Endothelial cell of umbilical vein (primary cell): ENCODE measurements at regions not wholly inside any gene's neighbourhood (a gene's known extent, or its start where the extent isn't known, plus 50 kb on each side); places are given as distances from the start of the nearest gene placed in this dataset.

Source experiments
- BruUV-seq: library from RNA; stranded (reverse); fragments of 400-500 nt; replicated peaks from 2 replicates; lab custom pipeline; 2021; lab: Mats Ljungman, UMichigan
- CTCF ChIA-PET: fragments of 300-600, 350-600 bp; sonication (Branson Sonifier 250); formaldehyde crosslinking; loops from one replicate; lab custom pipeline; 2021; ENCODE audit warnings: antibody characterized with exemption, inconsistent platforms; lab: Charles Lee
- POLR2A ChIA-PET: fragments of 300-600, 350-600 bp; sonication (Branson Sonifier 250); formaldehyde crosslinking; loops from one replicate; lab custom pipeline; 2021; ENCODE audit warnings: antibody characterized with exemption, inconsistent platforms; lab: Charles Lee
- DNase-seq: peaks from one replicate; pipeline ENCODE4 v3.0.0-alpha.2; 2011; ENCODE audit warnings: low read depth, low spot score
- FAIRE-seq: peaks from 2 replicates; lab custom pipeline; 2011; peaks lifted over from hg19 to GRCh38; lab: Jason Lieb, UNC
- H2AFZ ChIP-seq: 2 replicates; pipeline ENCODE4 v1.6.0; 2012; ENCODE audit warnings: low read depth, low read length, control low read depth, inconsistent platforms
- H3K27ac ChIP-seq: 2 replicates; pipeline ENCODE4 v1.5.1; 2011; ENCODE audit warnings: low read depth, mild to moderate bottlenecking, control low read depth, low read length, moderate library complexity; ENCODE audit not compliant: insufficient read depth
- H3K27me3 ChIP-seq, 2 experiments: 2 replicates each; pipeline versions ENCODE4 v1.6.0 to v1.6.1; 2011; ENCODE audit warnings: low read length in 2 of 2, mixed read lengths in 1 of 2; ENCODE audit not compliant: control insufficient read depth in 2 of 2, insufficient read depth in 2 of 2
- H3K36me3 ChIP-seq, 2 experiments: 2 replicates in 1 of 2; 3 replicates in 1 of 2; pipeline ENCODE4 v1.5.1; 2011; ENCODE audit warnings: low read length in 2 of 2, mild to moderate bottlenecking in 1 of 2, moderate library complexity in 1 of 2; ENCODE audit not compliant: control insufficient read depth in 2 of 2, insufficient read depth in 2 of 2; ENCODE audit errors: extremely low read depth in 1 of 2
- H3K4me1 ChIP-seq: 3 replicates; pipeline ENCODE4 v1.5.1; 2011; ENCODE audit warnings: mild to moderate bottlenecking, low read length; ENCODE audit not compliant: control insufficient read depth, insufficient read depth; ENCODE audit errors: extremely low read depth
- H3K4me2 ChIP-seq: 2 replicates; pipeline ENCODE4 v1.6.1; 2011; ENCODE audit warnings: low read length, control low read depth, mixed read lengths; ENCODE audit not compliant: insufficient read depth
- H3K4me3 ChIP-seq, 3 experiments: fragments of 200-600 bp in 1 of 3; sonication (generic), shearing (Covaris generic) in 1 of 3; replicated peaks in 1 of 3; 2 replicates each; pipeline ENCODE4 v1.5.1; 2011 to 2016; ENCODE audit warnings: control low read depth in 3 of 3, low read length in 3 of 3, mild to moderate bottlenecking in 2 of 3, inconsistent platforms in 1 of 3, low read depth in 1 of 3, moderate library complexity in 1 of 3; ENCODE audit not compliant: insufficient read depth in 1 of 3
- H3K79me2 ChIP-seq: 2 replicates; pipeline ENCODE4 v1.6.0; 2012; ENCODE audit warnings: low read length, inconsistent platforms; ENCODE audit not compliant: control insufficient read depth, insufficient read depth
- H3K9ac ChIP-seq: replicated peaks from 2 replicates; pipeline ENCODE3; 2011; ENCODE audit warnings: low read length, control low read depth; ENCODE audit not compliant: insufficient read depth; ENCODE audit errors: extremely low read depth
- H3K9me1 ChIP-seq: replicated peaks from 3 replicates; pipeline ENCODE4 v1.6.0; 2011; ENCODE audit warnings: mild to moderate bottlenecking, low read length; ENCODE audit not compliant: control insufficient read depth, insufficient read depth; ENCODE audit errors: extremely low read depth
- H3K9me3 ChIP-seq: replicated peaks from 2 replicates; pipeline ENCODE4 v1.5.1; 2012; ENCODE audit warnings: low read length, inconsistent platforms; ENCODE audit not compliant: control insufficient read depth, insufficient read depth
- H4K20me1 ChIP-seq: replicated peaks from 2 replicates; pipeline ENCODE3; 2011; ENCODE audit warnings: mild to moderate bottlenecking, low read length; ENCODE audit not compliant: control insufficient read depth, insufficient read depth; ENCODE audit errors: extremely low read depth
- CTCF ChIP-seq, 2 donors: IDR thresholded peaks; 1 replicate in 1 of 2; 2 replicates in 1 of 2; pipeline ENCODE4 v1.5.1; 2011; ENCODE audit warnings: low read length in 2 of 2, mild to moderate bottlenecking in 2 of 2, moderate library complexity in 2 of 2, control low read depth in 1 of 2, inconsistent platforms in 1 of 2, low read depth in 1 of 2; ENCODE audit not compliant: insufficient read depth in 1 of 2; ENCODE audit errors: extremely low read depth in 1 of 2
- EZH2 ChIP-seq: IDR thresholded peaks from 2 replicates; pipeline ENCODE4 v1.6.1; 2012; ENCODE audit warnings: borderline replicate concordance, low read depth, mild to moderate bottlenecking, moderate library complexity, low read length, inconsistent platforms; ENCODE audit not compliant: severe bottlenecking
- FOS ChIP-seq: IDR thresholded peaks from 2 replicates; pipeline ENCODE4 v1.6.1; 2011; ENCODE audit warnings: mild to moderate bottlenecking, low read length, moderate library complexity, borderline replicate concordance; ENCODE audit not compliant: insufficient read depth
- GATA2 ChIP-seq: IDR thresholded peaks from 2 replicates; pipeline ENCODE4 v1.7.0; 2011; ENCODE audit warnings: low read depth, mild to moderate bottlenecking, moderate library complexity, mixed read lengths, low read length; ENCODE audit not compliant: insufficient read length, insufficient read depth
- JUN ChIP-seq: IDR thresholded peaks from 2 replicates; pipeline ENCODE4 v1.6.1; 2011; ENCODE audit warnings: borderline replicate concordance, low read depth; ENCODE audit not compliant: insufficient read length, insufficient read depth
- MYC ChIP-seq: IDR thresholded peaks from one replicate; pipeline ENCODE4 v1.6.1; 2011; ENCODE audit warnings: mild to moderate bottlenecking, low read depth, low read length
- POLR2A ChIP-seq: IDR thresholded peaks from 2 replicates; pipeline ENCODE4 v1.6.1; 2012; ENCODE audit warnings: low read depth, mild to moderate bottlenecking, control low read depth, low read length
- dilution Hi-C: fragments of 300-500 bp; cut with MboI; formaldehyde crosslinking; loops from one replicate; pipeline ENCODE4 v1.15.0; 2019; ENCODE audit warnings: low sequenced_read_pairs; ENCODE audit not compliant: extremely low pct_ligation_motif_present
- intact Hi-C: fragments of 100-400 bp; cut with micrococcal nuclease; formaldehyde crosslinking; loops from one replicate; pipeline ENCODE4 v1.10.0; 2022

GRCh38 chr22:48948575-48949170 lies 879.0 kb downstream of the BRD1 start:
- no peak overlapping the region for H3K9ac ChIP-seq
- intact Hi-C loops (no loop called here), dilution Hi-C loops (no loop called here)
- H3K4me3 ChIP-seq: no peak overlapping the region
- ChIA-PET POLR2A (no interaction called here), CTCF (no interaction called here)
- H3K36me3 ChIP-seq: no peaks in the 10 kb centered on the region
- H3K79me2 ChIP-seq: no peaks in the 10 kb centered on the region
- no TSS peak for BruUV-seq
- H4K20me1 ChIP-seq: no peaks in the 10 kb centered on the region
- H3K27ac ChIP-seq: no peak overlapping the region
- no peak overlapping the region for H3K4me2 ChIP-seq
- no peak overlapping the region for H2AFZ ChIP-seq
- DNase-seq: no peak
- H3K9me1 ChIP-seq: no peaks in the 10 kb centered on the region
- TF ChIP-seq FOS (no peak), GATA2 (no peak), CTCF (IDR thresholded peaks at IDR 0.05; ENCODE audit: extremely low read depth in 1 of 2, insufficient read depth in 1 of 2, low read depth in 1 of 2, low read length in 2 of 2) (no peak), EZH2 (no peak), MYC (no peak), JUN (no peak), POLR2A (no peak)
- no peaks in the 10 kb centered on the region for H3K4me1 ChIP-seq
- no peak for FAIRE-seq
- H3K9me3 ChIP-seq: peaks cover 14% of the 10 kb centered on the region
- no peaks in the 10 kb centered on the region for H3K27me3 ChIP-seq
